H1 (cell line): ENCODE measurements at regions not wholly inside any gene's neighbourhood (a gene's known extent, or its start where the extent isn't known, plus 50 kb on each side); places are given as distances from the start of the nearest gene placed in this dataset.
A peak's percentile ranks its signal among the peaks of the same experiment; 100 is the strongest.

Experiments used
- CTCF ChIA-PET: fragments of 300-600 bp; sonication (Branson Sonifier 250); formaldehyde crosslinking; loops from one replicate; lab custom pipeline; 2021; ENCODE audit not compliant: partially characterized antibody; lab: Charles Lee
- POLR2A ChIA-PET: fragments of 300-600 bp; sonication (Branson Sonifier 250); formaldehyde crosslinking; loops from one replicate; lab custom pipeline; 2021; ENCODE audit warnings: inconsistent platforms; ENCODE audit not compliant: partially characterized antibody; lab: Charles Lee
- DNase-seq, 2 experiments: peaks; one replicate each; pipeline versions ENCODE4 v3.0.0 to v3.0.0-alpha.2; 2010 to 2022; ENCODE audit warnings: low spot score in 2 of 2, low read depth in 1 of 2, mixed read lengths in 1 of 2
- FAIRE-seq: peaks from 2 replicates; lab custom pipeline; 2011; peaks lifted over from hg19 to GRCh38; lab: Jason Lieb, UNC
- H2AFZ ChIP-seq: 2 replicates; pipeline ENCODE4 v1.8.1; 2012; ENCODE audit warnings: low read length, inconsistent platforms
- H2AK5ac ChIP-seq: 2 replicates; pipeline ENCODE4 v1.6.1; 2013; ENCODE audit warnings: low read depth, low read length
- H2BK120ac ChIP-seq: replicated peaks from 2 replicates; pipeline ENCODE3; 2013; ENCODE audit warnings: low read depth, low read length, inconsistent platforms
- H2BK12ac ChIP-seq: 2 replicates; pipeline ENCODE4 v1.6.1; 2013; ENCODE audit warnings: low read depth, low read length
- H2BK15ac ChIP-seq: 2 replicates; pipeline ENCODE4 v1.6.1; 2013; ENCODE audit warnings: low read length
- H2BK20ac ChIP-seq: 2 replicates; pipeline ENCODE4 v1.6.1; 2013; ENCODE audit warnings: low read length
- H2BK5ac ChIP-seq: 2 replicates; pipeline ENCODE4 v1.6.1; 2013; ENCODE audit warnings: low read depth, low read length
- H3K14ac ChIP-seq: 2 replicates; pipeline ENCODE4 v1.6.1; 2013; ENCODE audit warnings: inconsistent platforms; ENCODE audit not compliant: insufficient read length
- H3K18ac ChIP-seq: 2 replicates; pipeline ENCODE4 v1.6.1; 2013; ENCODE audit warnings: low read length; ENCODE audit errors: extremely low read depth
- H3K23ac ChIP-seq: 2 replicates; pipeline ENCODE4 v1.6.1; 2013; ENCODE audit warnings: inconsistent platforms; ENCODE audit not compliant: insufficient read length
- H3K23me2 ChIP-seq: 2 replicates; pipeline ENCODE4 v1.6.1; 2013; ENCODE audit warnings: low read depth, low read length
- H3K27ac ChIP-seq: 2 replicates; pipeline ENCODE4 v1.6.1; 2011; ENCODE audit warnings: low read depth, low read length, inconsistent platforms
- H3K27me3 ChIP-seq, 4 experiments: replicated peaks in 1 of 4; 1 replicate in 1 of 4; 2 replicates in 3 of 4; pipeline versions ENCODE4 v1.6.1 to v1.8.1; 2011 to 2013; ENCODE audit warnings: low read length in 3 of 4, mild to moderate bottlenecking in 3 of 4, inconsistent platforms in 2 of 4, mixed read lengths in 2 of 4, moderate library complexity in 1 of 4; ENCODE audit not compliant: control insufficient read depth in 3 of 4, insufficient read depth in 3 of 4; ENCODE audit errors: extremely low read depth in 1 of 4
- H3K36me3 ChIP-seq, 4 experiments: 2 replicates each; pipeline versions ENCODE4 v1.6.1 to v1.8.1; 2011 to 2013; ENCODE audit warnings: mild to moderate bottlenecking in 4 of 4, low read length in 3 of 4, moderate library complexity in 2 of 4, control low read depth in 1 of 4, inconsistent platforms in 1 of 4; ENCODE audit not compliant: insufficient read depth in 4 of 4, control insufficient read depth in 2 of 4
- H3K4ac ChIP-seq: replicated peaks from 2 replicates; pipeline ENCODE3; 2013; ENCODE audit warnings: low read length, low read depth, mixed read lengths, inconsistent platforms; ENCODE audit not compliant: insufficient read length
- H3K4me1 ChIP-seq, 4 experiments: replicated peaks in 1 of 4; 1 replicate in 1 of 4; 2 replicates in 3 of 4; pipeline versions ENCODE4 v1.6.1 to v1.8.1; 2011 to 2013; ENCODE audit warnings: low read length in 3 of 4, inconsistent platforms in 2 of 4, mixed read lengths in 1 of 4; ENCODE audit not compliant: insufficient read depth in 4 of 4, control insufficient read depth in 3 of 4
- H3K4me2 ChIP-seq, 2 experiments: 2 replicates each; pipeline versions ENCODE4 v1.6.1 to v1.8.1; 2011 to 2013; ENCODE audit warnings: low read depth in 2 of 2, low read length in 2 of 2, control low read depth in 1 of 2, inconsistent platforms in 1 of 2, mild to moderate bottlenecking in 1 of 2; ENCODE audit not compliant: insufficient read depth in 1 of 2
- H3K4me3 ChIP-seq, 4 experiments: fragments of 200-600, 300-600 bp in 1 of 4; sonication (generic), shearing (Covaris generic), sonication (Bioruptor Twin) in 1 of 4; 2 replicates each; pipeline versions ENCODE4 v1.5.1 to v1.8.1; 2011 to 2016; ENCODE audit warnings: low read length in 4 of 4, low read depth in 3 of 4, control low read depth in 2 of 4, inconsistent platforms in 2 of 4, mild to moderate bottlenecking in 2 of 4, mixed read lengths in 1 of 4, moderate library complexity in 1 of 4; ENCODE audit not compliant: insufficient read depth in 2 of 4; ENCODE audit errors: extremely low read depth in 1 of 4
- H3K56ac ChIP-seq: replicated peaks from 2 replicates; pipeline ENCODE3; 2013; ENCODE audit warnings: low read depth, mild to moderate bottlenecking, mixed read lengths, low read length, inconsistent platforms; ENCODE audit not compliant: insufficient read length
- H3K79me1 ChIP-seq: 2 replicates; pipeline ENCODE4 v1.6.1; 2013; ENCODE audit warnings: low read depth, low read length, control low read depth
- H3K79me2 ChIP-seq, 2 experiments: 2 replicates each; pipeline versions ENCODE4 v1.6.1 to v1.8.1; 2012 to 2013; ENCODE audit warnings: low read length in 2 of 2, mild to moderate bottlenecking in 2 of 2, inconsistent platforms in 1 of 2; ENCODE audit not compliant: insufficient read depth in 2 of 2, control insufficient read depth in 1 of 2
- H3K9ac ChIP-seq, 4 experiments: replicated peaks in 1 of 4; 1 replicate in 1 of 4; 2 replicates in 3 of 4; pipeline versions ENCODE4 v1.6.1 to v1.8.1; 2011 to 2013; ENCODE audit warnings: low read depth in 3 of 4, low read length in 3 of 4, control low read depth in 2 of 4, mild to moderate bottlenecking in 2 of 4, moderate library complexity in 2 of 4, inconsistent platforms in 1 of 4; ENCODE audit errors: extremely low read depth in 1 of 4
- H3K9me3 ChIP-seq, 2 experiments: 2 replicates each; pipeline versions ENCODE4 v1.6.1 to v1.8.1; 2012 to 2013; ENCODE audit warnings: mild to moderate bottlenecking in 2 of 2, moderate library complexity in 2 of 2, control low read depth in 1 of 2, inconsistent platforms in 1 of 2, low read depth in 1 of 2, low read length in 1 of 2, mixed read lengths in 1 of 2; ENCODE audit not compliant: insufficient read depth in 2 of 2
- H4K20me1 ChIP-seq, 2 experiments: replicated peaks in 1 of 2; 2 replicates each; pipeline versions ENCODE3 to v1.8.1; 2011 to 2013; ENCODE audit warnings: inconsistent platforms in 2 of 2, low read length in 2 of 2, mild to moderate bottlenecking in 1 of 2; ENCODE audit not compliant: insufficient read depth in 2 of 2, control insufficient read depth in 1 of 2
- H4K5ac ChIP-seq: 2 replicates; pipeline ENCODE4 v1.6.1; 2013; ENCODE audit warnings: low read length, low read depth, mixed read lengths, inconsistent platforms; ENCODE audit not compliant: insufficient read length
- H4K8ac ChIP-seq: 2 replicates; pipeline ENCODE4 v1.8.0; 2013; ENCODE audit warnings: mild to moderate bottlenecking, moderate library complexity, low read length, inconsistent platforms; ENCODE audit not compliant: insufficient read depth; ENCODE audit errors: extremely low read depth
- H4K91ac ChIP-seq: replicated peaks from 2 replicates; pipeline ENCODE3; 2013; ENCODE audit warnings: low read length, mixed read lengths, inconsistent platforms; ENCODE audit not compliant: insufficient read length
- CBX5 ChIP-seq: fragments of 300-800, 300-1000 bp; sonication (generic); IDR thresholded peaks from 2 replicates; pipeline ENCODE4 v1.7.1; 2016; ENCODE audit warnings: antibody characterized with exemption, low read length, low read depth
- WGBS, 2 experiments: shearing (Covaris generic) in 1 of 2; methylation state at CpG; one replicate each; pipeline versions ENCODE4 v1.1.6 to v1.1.7; 2013 to 2015; ENCODE audit warnings: low lambda C conversion rate in 2 of 2, mixed read lengths in 2 of 2, inconsistent platforms in 1 of 2, low coverage in 1 of 2, missing lambda C conversion rate in 1 of 2; ENCODE audit not compliant: insufficient replicate concordance in 2 of 2, insufficient coverage in 1 of 2, insufficient read length in 1 of 2; ENCODE audit errors: extremely low coverage in 1 of 2, missing lambda C conversion rate in 1 of 2; 5-methylcytosine and 5-hydroxymethylcytosine counted together
- TF ChIP-seq, protein P1 (sequence below): IDR thresholded peaks from 2 replicates; pipeline ENCODE4 v1.6.1; 2012; ENCODE audit warnings: inconsistent platforms

DNA sequence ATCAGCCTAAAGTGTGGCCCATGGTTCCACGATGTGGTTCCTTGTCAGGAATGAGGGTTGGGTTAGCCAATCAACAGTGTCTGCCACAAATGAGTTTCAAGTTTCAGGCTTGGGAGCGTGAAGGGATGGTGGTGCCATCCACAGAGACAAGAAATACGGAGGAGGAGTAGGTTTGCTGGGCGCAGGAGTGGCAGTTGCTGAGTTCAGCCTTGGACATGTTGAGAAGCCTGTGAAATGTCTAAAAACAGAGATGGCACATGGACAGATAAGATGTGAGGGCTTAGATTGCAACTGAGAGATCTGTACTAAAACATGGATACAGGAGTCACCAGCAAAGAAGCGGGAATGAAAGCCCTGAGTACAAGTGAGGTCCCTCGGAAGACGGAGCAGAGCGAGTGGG is 481.0 kb downstream of the BCOR start:
- Histone ChIP-seq H3K18ac (no peak overlapping the region; the same call in 1 of the 2 replicates), H3K4me2 (no peak overlapping the region), H2BK5ac (no peak overlapping the region), H3K4me1 (peaks cover 2 to 12% (median 5%) of the 10 kb centered on the region in 4 experiments; a peak in 5 of 7 replicates), H2BK20ac (no peak overlapping the region), H3K36me3 (no peaks in the 10 kb centered on the region), H3K56ac (no peak overlapping the region), H3K9ac (no peak overlapping the region), H4K8ac (peak overlapping the region; percentile 68; the same call in 1 of the 2 replicates), H2BK120ac (no peak overlapping the region), H3K23me2 (0 out of 2 replicates have a peak, but pooled peaks cover 2% of the 10 kb centered on the region), H3K4ac (no peak overlapping the region), H3K9me3 (peaks cover 0 to 8% of the 10 kb centered on the region in 2 experiments; a peak in 2 of 4 replicates), H3K27me3 (no peaks in the 10 kb centered on the region), H4K5ac (no peak overlapping the region), H2AK5ac (no peak overlapping the region), H2AFZ (no peak overlapping the region), H4K91ac (no peak overlapping the region), H4K20me1 (no peaks in the 10 kb centered on the region), H3K4me3 (no peak overlapping the region), H3K14ac (no peak overlapping the region), H3K79me2 (no peaks in the 10 kb centered on the region), H3K79me1 (no peaks in the 10 kb centered on the region), H3K27ac (no peak overlapping the region), H2BK15ac (no peak overlapping the region), H3K23ac (no peak overlapping the region), H2BK12ac (no peak overlapping the region)
- DNase-seq = no peak
- 83% methylated on average over 7 of the region's 8 CpGs; no CpG with 5 or more reads in 1 of the 2 experiments for WGBS, 2 experiments
- CTCF ChIA-PET = no interaction called here
- no peak for FAIRE-seq
- no peak for TF ChIP-seq CBX5
- TF ChIP-seq, protein P1, sequence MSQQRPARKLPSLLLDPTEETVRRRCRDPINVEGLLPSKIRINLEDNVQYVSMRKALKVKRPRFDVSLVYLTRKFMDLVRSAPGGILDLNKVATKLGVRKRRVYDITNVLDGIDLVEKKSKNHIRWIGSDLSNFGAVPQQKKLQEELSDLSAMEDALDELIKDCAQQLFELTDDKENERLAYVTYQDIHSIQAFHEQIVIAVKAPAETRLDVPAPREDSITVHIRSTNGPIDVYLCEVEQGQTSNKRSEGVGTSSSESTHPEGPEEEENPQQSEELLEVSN = 0 out of 2 replicates have a peak, but pooled peaks have one; percentile 27
- POLR2A ChIA-PET = no interaction called here
